HCT116 (cell line): ENCODE measurements at regions not wholly inside any gene's neighbourhood (a gene's known extent, or its start where the extent isn't known, plus 50 kb on each side); places are given as distances from the start of the nearest gene placed in this dataset.

ENCODE experiments used
- ATAC-seq: fragments of 200-7000 bp; cut with Tn5 transposase; 2 replicates; pipeline ENCODE4 v1.9.1; 2020; ENCODE audit warnings: mild to moderate bottlenecking, moderate library complexity
- BruUV-seq: library from RNA; stranded (reverse); fragments of 400-500 nt; replicated peaks from 2 replicates; lab custom pipeline; 2021; lab: Mats Ljungman, UMichigan
- CTCF ChIA-PET: fragments of 300-600 bp; sonication (Branson Sonifier 250); formaldehyde crosslinking; loops from one replicate; lab custom pipeline; 2021; ENCODE audit warnings: antibody characterized with exemption; lab: Charles Lee
- POLR2A ChIA-PET: fragments of 300-600, 350-600 bp; sonication (Branson Sonifier 250); formaldehyde crosslinking; loops from one replicate; lab custom pipeline; 2021; ENCODE audit warnings: antibody characterized with exemption; lab: Charles Lee
- RAD21 ChIA-PET, 2 experiments: fragments of 300-600 bp; sonication (Branson Sonifier 250); formaldehyde crosslinking; loops; one replicate each; lab custom pipeline; 2023; ENCODE audit warnings: low total read pairs in 2 of 2; ENCODE audit not compliant: uncharacterized antibody in 2 of 2, unreplicated experiment in 2 of 2, low non-redundant PET in 1 of 2; lab: Charles Lee
- DNase-seq: peaks from one replicate; pipeline ENCODE4 v3.0.0-alpha.2; 2010; ENCODE audit warnings: low read depth, low spot score
- H2AFZ ChIP-seq: fragments of 200-600 bp; shearing (Covaris generic), sonication (generic); 2 replicates; pipeline ENCODE4 v1.6.1; 2017; ENCODE audit warnings: low read depth, mixed run types, mixed read lengths, antibody characterized with exemption, low read length; ENCODE audit not compliant: poor library complexity, severe bottlenecking
- H3K27ac ChIP-seq: 2 replicates; pipeline ENCODE4 v1.5.1; 2012; ENCODE audit warnings: low read depth, low read length
- H3K27me3 ChIP-seq: fragments of 200-600 bp; sonication (generic); 2 replicates; pipeline ENCODE4 v1.6.1; 2016; ENCODE audit warnings: mixed run types, low read length, mixed read lengths; ENCODE audit not compliant: insufficient read depth
- H3K36me3 ChIP-seq, 2 experiments: fragments of 200-500 bp in 1 of 2; fragments of 200-600 bp in 1 of 2; sonication (Bioruptor generic) in 1 of 2; sonication (generic) in 1 of 2; 2 replicates each; pipeline versions ENCODE4 v1.5.1 to v1.6.1; 2014 to 2016; ENCODE audit warnings: low read length in 2 of 2, inconsistent platforms in 1 of 2, mixed read lengths in 1 of 2, mixed run types in 1 of 2; ENCODE audit not compliant: insufficient read depth in 2 of 2, control insufficient read depth in 1 of 2
- H3K4me1 ChIP-seq, 2 experiments: fragments of 200-600 bp in 1 of 2; sonication (generic) in 1 of 2; 2 replicates each; pipeline versions ENCODE4 v1.5.1 to v1.6.1; 2012 to 2017; ENCODE audit warnings: low read length in 2 of 2, inconsistent platforms in 1 of 2, mild to moderate bottlenecking in 1 of 2, mixed read lengths in 1 of 2, mixed run types in 1 of 2, moderate library complexity in 1 of 2; ENCODE audit not compliant: insufficient read depth in 2 of 2, control insufficient read depth in 1 of 2
- H3K4me2 ChIP-seq: fragments of 200-600 bp; sonication (generic); 2 replicates; pipeline ENCODE4 v1.6.1; 2017; ENCODE audit warnings: mixed run types, low read length, mixed read lengths
- H3K4me3 ChIP-seq, 2 experiments: fragments of 200-600 bp in 1 of 2; sonication (generic) in 1 of 2; replicated peaks in 1 of 2; 2 replicates each; pipeline ENCODE4 v1.5.1; 2011 to 2016; ENCODE audit warnings: low read length in 2 of 2, control low read depth in 1 of 2, low read depth in 1 of 2, mild to moderate bottlenecking in 1 of 2, mixed read lengths in 1 of 2, mixed run types in 1 of 2
- H3K79me2 ChIP-seq: fragments of 200-600 bp; sonication (generic); 2 replicates; pipeline ENCODE4 v1.6.1; 2017; ENCODE audit warnings: mild to moderate bottlenecking, mixed run types, low read length, moderate library complexity, mixed read lengths; ENCODE audit not compliant: insufficient read depth
- H3K9ac ChIP-seq: fragments of 200-600 bp; sonication (generic); 2 replicates; pipeline ENCODE4 v1.6.1; 2016; ENCODE audit warnings: low read length, mixed read lengths
- H3K9me2 ChIP-seq: fragments of 200-600 bp; sonication (generic), shearing (Covaris generic); 2 replicates; pipeline ENCODE4 v1.6.1; 2017; ENCODE audit warnings: mixed run types, mild to moderate bottlenecking, moderate library complexity; ENCODE audit not compliant: insufficient read depth
- H3K9me3 ChIP-seq, 2 experiments: fragments of 200-500 bp in 1 of 2; fragments of 200-600 bp in 1 of 2; sonication (Bioruptor generic) in 1 of 2; sonication (generic) in 1 of 2; 2 replicates each; pipeline ENCODE4 v1.6.1; 2014 to 2017; ENCODE audit warnings: low read length in 2 of 2, mixed read lengths in 2 of 2, inconsistent platforms in 1 of 2, low read depth in 1 of 2, mild to moderate bottlenecking in 1 of 2, mixed run types in 1 of 2, moderate library complexity in 1 of 2; ENCODE audit not compliant: control insufficient read depth in 1 of 2, insufficient read depth in 1 of 2
- H4K20me1 ChIP-seq: fragments of 200-600 bp; sonication (generic), shearing (Covaris generic); 2 replicates; pipeline ENCODE4 v1.6.1; 2017; ENCODE audit warnings: mixed run types, mild to moderate bottlenecking, moderate library complexity; ENCODE audit not compliant: insufficient read depth
- ATF3 ChIP-seq: IDR thresholded peaks from 2 replicates; pipeline ENCODE4 v1.6.1; 2012
- CBX3 ChIP-seq: IDR thresholded peaks from 2 replicates; pipeline ENCODE4 v1.6.1; 2012; ENCODE audit warnings: low read depth
- CEBPB ChIP-seq: IDR thresholded peaks from 2 replicates; pipeline ENCODE4 v1.6.1; 2012; ENCODE audit warnings: low read depth
- EGR1 ChIP-seq: IDR thresholded peaks from 2 replicates; pipeline ENCODE4 v1.6.1; 2012; ENCODE audit warnings: low read depth
- JUND ChIP-seq: IDR thresholded peaks from 2 replicates; pipeline ENCODE4 v1.6.1; 2012
- POLR2A ChIP-seq: IDR thresholded peaks from 2 replicates; pipeline ENCODE4 v1.7.0; 2011; ENCODE audit warnings: borderline replicate concordance; ENCODE audit not compliant: insufficient read depth, insufficient read length; ENCODE audit errors: extremely low read depth
- POLR2AphosphoS5 ChIP-seq: IDR thresholded peaks from 2 replicates; pipeline ENCODE4 v1.6.1; 2011; ENCODE audit warnings: mild to moderate bottlenecking, low read depth, low read length, moderate library complexity
- RAD21 ChIP-seq: IDR thresholded peaks from 2 replicates; pipeline ENCODE4 v1.6.1; 2012; ENCODE audit warnings: low read depth, mild to moderate bottlenecking
- REST ChIP-seq: IDR thresholded peaks from 2 replicates; pipeline ENCODE4 v1.6.1; 2012; ENCODE audit warnings: low read depth
- SIN3A ChIP-seq: IDR thresholded peaks from 2 replicates; pipeline ENCODE4 v1.6.1; 2012; ENCODE audit warnings: low read depth
- TCF7L2 ChIP-seq: IDR thresholded peaks from 2 replicates; pipeline ENCODE4 v1.7.0; 2011; ENCODE audit warnings: borderline replicate concordance, inconsistent platforms; ENCODE audit not compliant: insufficient read depth, insufficient read length; ENCODE audit errors: extremely low read depth
- ZBTB33 ChIP-seq: IDR thresholded peaks from 2 replicates; pipeline ENCODE4 v1.6.1; 2011; ENCODE audit warnings: mild to moderate bottlenecking, low read length, moderate library complexity; ENCODE audit not compliant: insufficient replicate concordance; ENCODE audit errors: extremely low read depth
- ZFX ChIP-seq: fragments of 450-650 bp; IDR thresholded peaks from 2 replicates; pipeline ENCODE4 v1.6.1; 2017
- intact Hi-C: fragments of 100-400 bp; cut with micrococcal nuclease; formaldehyde crosslinking; loops from 2 replicates; pipeline ENCODE4 v1.10.0; 2022

- H3K27me3 ChIP-seq, result no peaks in the 10 kb centered on the region
- intact Hi-C loops, result no loop called here
- no peak overlapping the region for H3K4me3 ChIP-seq
- no peak overlapping the region for H2AFZ ChIP-seq
- no peaks in the 10 kb centered on the region for H3K9me2 ChIP-seq
- H3K9ac ChIP-seq, result no peak overlapping the region
- ChIA-PET CTCF (no interaction called here), POLR2A (no interaction called here), RAD21 (no interaction called here)
- no peaks in the 10 kb centered on the region for H4K20me1 ChIP-seq
- no peaks in the 10 kb centered on the region for H3K36me3 ChIP-seq
- H3K9me3 ChIP-seq, result no peaks in the 10 kb centered on the region
- DNase-seq, result no peak
- BruUV-seq, result no TSS peak
- H3K4me2 ChIP-seq, result no peak overlapping the region
- H3K79me2 ChIP-seq, result peaks cover 10% of the 10 kb centered on the region
- no peak overlapping the region for H3K27ac ChIP-seq
- no peak for TF ChIP-seq CBX3
- no peak for TF ChIP-seq POLR2AphosphoS5
- TF ChIP-seq RAD21, result no peak
- no peak for TF ChIP-seq REST
- no peak for TF ChIP-seq POLR2A
- no peak for TF ChIP-seq CEBPB
- TF ChIP-seq, all 23 proteins: peak for 0
- H3K4me1 ChIP-seq, result peaks cover 22 to 28% of the 10 kb centered on the region in 2 experiments
- ATAC-seq, result no peak
These were observed 155.6 kb upstream of the SOD1 start for GRCh38 chr21:31503939-31504338.

GRCh38 chr21:31503467-31503866, 156.0 kb upstream of the SOD1 start:
- no peak overlapping the region for H3K27ac ChIP-seq
- peaks cover 17 to 24% of the 10 kb centered on the region in 2 experiments for H3K4me1 ChIP-seq
- no peak overlapping the region for H3K4me2 ChIP-seq
- no peak overlapping the region for H3K9ac ChIP-seq
- H3K27me3 ChIP-seq, result no peaks in the 10 kb centered on the region
- BruUV-seq, result no TSS peak
- intact Hi-C loops, result no loop called here
- no peak overlapping the region for H2AFZ ChIP-seq
- no peak for DNase-seq
- H3K9me2 ChIP-seq, result no peaks in the 10 kb centered on the region
- H3K9me3 ChIP-seq, result no peaks in the 10 kb centered on the region
- ChIA-PET POLR2A (no interaction called here), RAD21 (interaction anchor here in 1 of 2 experiments (0.6 kb wide), 1 partner anchor 304 kb away, joined by 5 read pairs; no protein-coding TSS in a partner anchor), CTCF (no interaction called here)
- peaks cover 7% of the 10 kb centered on the region for H3K79me2 ChIP-seq
- H3K4me3 ChIP-seq, result no peak overlapping the region
- no peaks in the 10 kb centered on the region for H3K36me3 ChIP-seq
- H4K20me1 ChIP-seq, result no peaks in the 10 kb centered on the region
- no peak for ATAC-seq
- TF ChIP-seq CEBPB (no peak), POLR2AphosphoS5 (no peak), TCF7L2 (no peak), ZBTB33 (no peak), CBX3 (no peak), ZFX (no peak), SIN3A (no peak), JUND (no peak), EGR1 (no peak), POLR2A (no peak), ATF3 (no peak)
